Thyroid gland (tissue), 4 donors: ENCODE measurements at regions not wholly inside any gene's neighbourhood (a gene's known extent, or its start where the extent isn't known, plus 50 kb on each side); places are given as distances from the start of the nearest gene placed in this dataset.

Experiments
- DNase-seq, 2 donors: peaks; one replicate each; pipeline ENCODE4 v3.0.0-alpha.2; 2019
- H3K27ac ChIP-seq, 3 donors: fragments of 200-600 bp; sonication (generic); 1 replicate in 2 of 3; 2 replicates in 1 of 3; pipeline ENCODE4 v1.5.1; 2016 to 2019; ENCODE audit warnings: mild to moderate bottlenecking in 1 of 3, moderate library complexity in 1 of 3
- H3K27me3 ChIP-seq: fragments of 200-600 bp; sonication (generic); one replicate; pipeline ENCODE4 v1.5.1; 2019
- H3K36me3 ChIP-seq, 2 donors: fragments of 200-600 bp; sonication (generic); one replicate each; pipeline ENCODE4 v1.5.1; 2016 to 2019
- H3K4me1 ChIP-seq, 2 donors: fragments of 200-600 bp; sonication (generic); one replicate each; pipeline ENCODE4 v1.5.1; 2017 to 2019
- H3K4me3 ChIP-seq, 3 donors: fragments of 200-600 bp; sonication (generic); replicated peaks in 1 of 3; 1 replicate in 2 of 3; 2 replicates in 1 of 3; pipeline ENCODE4 v1.5.1; 2016; ENCODE audit warnings: mild to moderate bottlenecking in 1 of 3
- H3K9me3 ChIP-seq: fragments of 200-600 bp; sonication (generic); one replicate; pipeline ENCODE4 v1.5.1; 2017
- POLR2A ChIP-seq, 2 donors: fragments of 450-650 bp; IDR thresholded peaks; one replicate each; pipeline ENCODE4 v1.6.1; 2017; ENCODE audit warnings: antibody characterized with exemption in 2 of 2, mild to moderate bottlenecking in 2 of 2, moderate library complexity in 1 of 2
- WGBS, 2 donors: methylation state at CpG; one replicate each; pipeline ENCODE4 v1.1.5; 2017; 5-methylcytosine and 5-hydroxymethylcytosine counted together
- intact Hi-C: fragments of 100-400 bp; cut with DNase I; formaldehyde crosslinking; loops from one replicate; pipeline ENCODE4 v1.15.1; 2023
- TF ChIP-seq, protein P1 (sequence below), 6 experiments: fragments of 200-600 bp in 3 of 6; fragments of 450-650 bp in 3 of 6; sonication (generic) in 3 of 6; IDR thresholded peaks; one replicate each; pipeline ENCODE4 v1.5.1; 2016 to 2019; ENCODE audit warnings: antibody characterized with exemption in 6 of 6, mild to moderate bottlenecking in 2 of 6, inconsistent platforms in 1 of 6, moderate library complexity in 1 of 6

DNA sequence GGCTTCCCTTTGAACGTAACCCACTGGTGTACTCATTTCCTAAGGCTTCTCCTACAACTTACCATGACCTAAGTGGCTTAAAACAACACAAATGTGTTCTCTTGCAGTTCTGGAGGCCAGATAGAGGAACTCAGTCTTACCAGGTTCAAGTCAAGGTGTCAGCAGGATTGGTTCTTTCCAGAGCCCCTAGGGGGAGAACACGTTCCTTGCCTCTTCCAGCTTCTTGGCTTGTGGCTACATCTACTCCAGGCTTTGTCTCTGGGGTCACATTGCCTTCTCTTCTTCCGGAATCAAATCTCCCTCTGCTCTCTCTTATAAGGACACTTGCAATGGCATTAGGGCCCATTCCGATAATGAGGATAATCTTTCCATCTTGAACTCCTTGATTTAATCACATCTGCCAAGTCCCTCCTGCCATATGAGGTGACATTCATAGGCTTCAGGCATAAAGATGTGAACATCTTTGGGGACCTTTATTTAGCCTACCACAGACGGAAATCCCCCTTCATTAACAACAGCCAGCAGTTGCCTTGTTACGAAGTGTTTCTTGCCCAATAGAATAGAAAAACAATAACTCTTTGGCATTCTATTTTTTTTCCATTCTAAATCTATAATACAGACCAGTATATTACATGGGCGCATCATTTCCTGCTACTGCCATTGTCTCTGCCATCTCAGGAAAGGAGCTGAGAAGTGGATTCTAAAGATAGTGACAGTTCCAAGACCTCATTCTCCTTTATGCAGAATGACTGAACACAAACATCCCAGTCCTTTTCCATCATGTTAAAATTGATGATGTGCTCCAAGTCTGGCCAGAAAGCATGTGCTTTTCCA lies 362.0 kb downstream of the ZNF521 start:
- Histone ChIP-seq H3K9me3 (no peaks in the 10 kb centered on the region), H3K4me1 (no peaks in the 10 kb centered on the region), H3K27ac (no peak overlapping the region), H3K27me3 (no peaks in the 10 kb centered on the region), H3K4me3 (no peak overlapping the region), H3K36me3 (no peaks in the 10 kb centered on the region)
- intact Hi-C loops = no loop called here
- WGBS, 2 donors = 83 to 86% methylated on average over 7 of the region's 7 CpGs
- TF ChIP-seq, protein P1, sequence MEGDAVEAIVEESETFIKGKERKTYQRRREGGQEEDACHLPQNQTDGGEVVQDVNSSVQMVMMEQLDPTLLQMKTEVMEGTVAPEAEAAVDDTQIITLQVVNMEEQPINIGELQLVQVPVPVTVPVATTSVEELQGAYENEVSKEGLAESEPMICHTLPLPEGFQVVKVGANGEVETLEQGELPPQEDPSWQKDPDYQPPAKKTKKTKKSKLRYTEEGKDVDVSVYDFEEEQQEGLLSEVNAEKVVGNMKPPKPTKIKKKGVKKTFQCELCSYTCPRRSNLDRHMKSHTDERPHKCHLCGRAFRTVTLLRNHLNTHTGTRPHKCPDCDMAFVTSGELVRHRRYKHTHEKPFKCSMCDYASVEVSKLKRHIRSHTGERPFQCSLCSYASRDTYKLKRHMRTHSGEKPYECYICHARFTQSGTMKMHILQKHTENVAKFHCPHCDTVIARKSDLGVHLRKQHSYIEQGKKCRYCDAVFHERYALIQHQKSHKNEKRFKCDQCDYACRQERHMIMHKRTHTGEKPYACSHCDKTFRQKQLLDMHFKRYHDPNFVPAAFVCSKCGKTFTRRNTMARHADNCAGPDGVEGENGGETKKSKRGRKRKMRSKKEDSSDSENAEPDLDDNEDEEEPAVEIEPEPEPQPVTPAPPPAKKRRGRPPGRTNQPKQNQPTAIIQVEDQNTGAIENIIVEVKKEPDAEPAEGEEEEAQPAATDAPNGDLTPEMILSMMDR (IDR thresholded peaks at IDR 0.05) = no peak
- no peak for TF ChIP-seq POLR2A (IDR thresholded peaks at IDR 0.05)
- DNase-seq = no peak

DNA sequence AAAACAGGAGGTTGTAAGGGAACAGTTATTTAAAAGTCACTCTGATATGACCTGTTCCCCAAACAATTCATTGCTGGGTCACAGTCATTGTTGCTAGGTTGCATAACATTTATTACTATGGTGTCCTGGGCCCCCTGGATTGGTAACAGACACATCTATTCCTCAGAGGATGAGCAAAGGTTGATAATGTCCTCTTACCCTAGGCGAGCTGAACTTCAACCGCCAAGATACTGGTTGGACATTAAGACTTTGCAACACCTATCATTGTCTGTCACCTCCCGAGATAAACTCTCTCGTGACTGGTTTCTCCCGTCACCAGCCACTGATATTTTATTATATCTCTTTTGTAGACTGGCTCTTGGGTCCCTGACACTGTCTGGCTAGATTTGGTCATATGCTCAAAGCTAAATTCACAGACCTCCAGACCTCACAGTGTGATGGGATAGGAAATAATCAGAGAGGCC lies 361.3 kb downstream of the ZNF521 start:
- H3K4me3 ChIP-seq = no peak overlapping the region
- H3K27me3 ChIP-seq = no peaks in the 10 kb centered on the region
- intact Hi-C loops = no loop called here
- H3K9me3 ChIP-seq = no peaks in the 10 kb centered on the region
- no peak overlapping the region for H3K27ac ChIP-seq
- DNase-seq = no peak
- WGBS, 2 donors = 82 to 94% methylated on average over 5 of the region's 5 CpGs
- H3K36me3 ChIP-seq = no peaks in the 10 kb centered on the region
- no peaks in the 10 kb centered on the region for H3K4me1 ChIP-seq
- no peak for TF ChIP-seq POLR2A (IDR thresholded peaks at IDR 0.05)
- TF ChIP-seq, protein P1 (IDR thresholded peaks at IDR 0.05) = no peak

DNA sequence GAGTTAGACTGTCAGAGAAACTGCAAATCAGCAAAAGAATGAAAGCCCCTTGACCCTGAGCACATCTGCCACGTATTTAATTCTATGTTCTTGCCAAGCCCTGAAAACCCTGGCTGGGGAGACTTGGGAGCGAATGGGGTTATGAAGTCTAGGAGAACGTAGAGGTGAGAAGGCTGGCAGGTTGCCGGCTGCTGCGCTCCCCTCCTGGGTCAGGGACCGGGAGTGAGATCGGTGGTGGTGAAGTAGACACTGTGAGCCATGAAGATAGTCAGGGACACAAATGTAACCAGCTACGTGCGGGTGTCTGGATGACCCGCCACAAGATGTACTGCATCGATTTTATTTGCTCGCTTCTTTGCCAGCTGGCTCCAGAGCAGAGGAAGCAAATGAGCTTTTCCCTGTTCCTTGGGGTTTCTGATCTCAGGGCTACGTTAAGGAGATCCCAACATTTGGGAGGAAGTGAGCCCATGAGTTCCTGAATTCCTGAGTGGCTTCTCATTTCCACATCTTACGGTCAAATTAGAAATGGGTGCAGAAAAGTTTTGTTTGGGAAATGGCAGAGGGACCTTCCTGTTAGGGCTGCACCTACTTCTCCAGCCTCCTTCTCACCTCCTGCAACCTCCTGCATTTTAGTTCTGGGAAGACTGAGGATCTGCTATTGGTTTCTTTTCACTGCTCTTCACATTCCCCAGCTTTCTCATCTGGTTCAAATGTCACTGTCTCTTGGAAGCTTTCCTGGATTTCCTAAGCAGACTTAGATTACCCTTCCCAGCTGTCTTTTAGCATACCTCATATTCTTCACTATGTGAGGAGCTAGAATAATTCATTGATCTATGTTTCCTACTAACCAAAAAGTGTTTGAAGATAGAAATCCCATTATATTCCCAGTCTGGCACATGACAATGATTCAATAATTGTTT lies 360.6 kb downstream of the ZNF521 start:
- Histone ChIP-seq H3K27ac (no peak overlapping the region), H3K4me1 (no peaks in the 10 kb centered on the region), H3K9me3 (no peaks in the 10 kb centered on the region), H3K36me3 (no peaks in the 10 kb centered on the region), H3K4me3 (no peak overlapping the region), H3K27me3 (no peaks in the 10 kb centered on the region)
- intact Hi-C loops = no loop called here
- DNase-seq = no peak
- 80 to 84% methylated on average over 14 of the region's 14 CpGs for WGBS, 2 donors
- TF ChIP-seq, protein P1 (IDR thresholded peaks at IDR 0.05) = no peak
- TF ChIP-seq POLR2A (IDR thresholded peaks at IDR 0.05) = no peak

DNA sequence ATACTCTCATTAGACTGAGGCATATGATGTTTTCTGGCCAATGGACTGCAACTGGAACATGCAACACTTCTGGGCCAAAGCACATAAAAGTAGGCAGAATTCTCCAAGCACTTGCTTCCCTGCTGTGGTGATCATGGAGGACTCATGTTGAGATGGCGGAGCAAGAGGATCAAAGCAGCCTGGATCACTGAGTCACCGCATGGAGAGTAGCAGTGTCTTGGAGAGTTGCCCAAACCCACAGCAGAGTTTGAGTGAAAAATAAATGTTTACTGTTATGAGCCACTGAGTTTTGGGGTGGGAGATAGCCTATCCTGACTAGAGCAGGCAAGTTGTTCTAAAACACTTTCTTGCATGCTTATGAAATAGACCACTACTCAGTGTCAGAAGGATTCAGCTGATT lies 359.5 kb downstream of the ZNF521 start:
- H3K4me3 ChIP-seq = no peak overlapping the region
- TF ChIP-seq, protein P1 (IDR thresholded peaks at IDR 0.05) = no peak
- DNase-seq = no peak
- no peaks in the 10 kb centered on the region for H3K9me3 ChIP-seq
- no peak overlapping the region for H3K27ac ChIP-seq
- H3K36me3 ChIP-seq = no peaks in the 10 kb centered on the region
- intact Hi-C loops = no loop called here
- H3K27me3 ChIP-seq = no peaks in the 10 kb centered on the region
- 88 to 90% methylated on average over 2 of the region's 2 CpGs for WGBS, 2 donors
- no peaks in the 10 kb centered on the region for H3K4me1 ChIP-seq

DNA sequence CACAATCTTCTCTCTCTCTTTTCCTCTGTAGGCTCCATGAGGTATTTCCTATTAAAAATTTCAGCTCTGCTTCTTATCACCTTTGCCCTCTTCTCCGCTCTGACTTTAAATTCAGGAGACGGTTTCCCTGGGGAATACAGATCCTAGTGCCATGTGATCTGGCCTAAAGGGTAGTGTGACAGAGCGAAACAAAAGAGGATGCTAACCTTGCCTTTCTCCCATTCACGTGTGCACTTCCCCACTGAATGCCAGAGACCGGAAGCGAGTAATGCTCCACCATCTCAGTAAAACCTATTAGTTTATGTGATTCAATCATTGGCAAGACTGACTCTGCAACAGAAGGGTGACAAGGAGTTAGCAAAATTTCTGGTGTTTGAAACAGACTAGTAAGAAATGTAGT lies 358.3 kb downstream of the ZNF521 start:
- 81 to 86% methylated on average over 6 of the region's 6 CpGs for WGBS, 2 donors
- Histone ChIP-seq H3K27ac (no peak overlapping the region), H3K9me3 (no peaks in the 10 kb centered on the region), H3K4me3 (no peak overlapping the region), H3K27me3 (no peaks in the 10 kb centered on the region), H3K36me3 (no peaks in the 10 kb centered on the region), H3K4me1 (no peaks in the 10 kb centered on the region)
- TF ChIP-seq, protein P1 (IDR thresholded peaks at IDR 0.05) = no peak
- TF ChIP-seq POLR2A (IDR thresholded peaks at IDR 0.05) = no peak
- DNase-seq = no peak
- intact Hi-C loops = no loop called here
